Fibroblast of villous mesenchyme (primary cell): ENCODE measurements at regions not wholly inside any gene's neighbourhood (a gene's known extent, or its start where the extent isn't known, plus 50 kb on each side); places are given as distances from the start of the nearest gene placed in this dataset.

ENCODE experiments used
- DNase-seq: peaks from one replicate; pipeline ENCODE4 v3.0.0-alpha.2; 2010; ENCODE audit warnings: low read depth
- H3K4me3 ChIP-seq: 2 replicates; pipeline ENCODE4 v1.5.1; 2011; ENCODE audit warnings: low read depth, mild to moderate bottlenecking, low read length
- TF ChIP-seq, protein P1 (sequence below): IDR thresholded peaks from 2 replicates; pipeline ENCODE4 v1.5.1; 2012; ENCODE audit warnings: low read depth, mild to moderate bottlenecking, low read length; ENCODE audit not compliant: insufficient read depth

DNA sequence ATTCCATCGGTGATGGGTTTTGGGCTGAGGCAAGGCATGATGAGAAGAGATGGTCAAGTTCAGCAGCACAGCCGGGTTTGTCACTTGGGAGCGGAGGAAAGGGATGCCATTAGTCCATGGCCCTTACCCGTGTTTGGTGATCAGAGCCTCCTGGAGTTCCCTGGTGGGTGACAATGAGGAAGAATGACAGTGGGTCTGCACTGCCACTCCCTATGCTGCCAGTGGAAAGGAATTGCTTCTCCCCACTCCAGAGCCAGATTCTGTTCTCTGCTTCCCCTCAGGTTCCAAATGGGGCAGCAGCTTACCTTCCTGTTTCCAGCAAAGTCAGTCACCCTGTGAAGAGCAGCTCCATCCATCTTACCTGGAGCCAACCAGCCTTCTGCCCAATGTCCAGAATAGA lies 393.1 kb downstream of the PTPRU start:
- TF ChIP-seq, protein P1, sequence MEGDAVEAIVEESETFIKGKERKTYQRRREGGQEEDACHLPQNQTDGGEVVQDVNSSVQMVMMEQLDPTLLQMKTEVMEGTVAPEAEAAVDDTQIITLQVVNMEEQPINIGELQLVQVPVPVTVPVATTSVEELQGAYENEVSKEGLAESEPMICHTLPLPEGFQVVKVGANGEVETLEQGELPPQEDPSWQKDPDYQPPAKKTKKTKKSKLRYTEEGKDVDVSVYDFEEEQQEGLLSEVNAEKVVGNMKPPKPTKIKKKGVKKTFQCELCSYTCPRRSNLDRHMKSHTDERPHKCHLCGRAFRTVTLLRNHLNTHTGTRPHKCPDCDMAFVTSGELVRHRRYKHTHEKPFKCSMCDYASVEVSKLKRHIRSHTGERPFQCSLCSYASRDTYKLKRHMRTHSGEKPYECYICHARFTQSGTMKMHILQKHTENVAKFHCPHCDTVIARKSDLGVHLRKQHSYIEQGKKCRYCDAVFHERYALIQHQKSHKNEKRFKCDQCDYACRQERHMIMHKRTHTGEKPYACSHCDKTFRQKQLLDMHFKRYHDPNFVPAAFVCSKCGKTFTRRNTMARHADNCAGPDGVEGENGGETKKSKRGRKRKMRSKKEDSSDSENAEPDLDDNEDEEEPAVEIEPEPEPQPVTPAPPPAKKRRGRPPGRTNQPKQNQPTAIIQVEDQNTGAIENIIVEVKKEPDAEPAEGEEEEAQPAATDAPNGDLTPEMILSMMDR, result no peak
- H3K4me3 ChIP-seq, result no peak overlapping the region
- no peak for DNase-seq

DNA sequence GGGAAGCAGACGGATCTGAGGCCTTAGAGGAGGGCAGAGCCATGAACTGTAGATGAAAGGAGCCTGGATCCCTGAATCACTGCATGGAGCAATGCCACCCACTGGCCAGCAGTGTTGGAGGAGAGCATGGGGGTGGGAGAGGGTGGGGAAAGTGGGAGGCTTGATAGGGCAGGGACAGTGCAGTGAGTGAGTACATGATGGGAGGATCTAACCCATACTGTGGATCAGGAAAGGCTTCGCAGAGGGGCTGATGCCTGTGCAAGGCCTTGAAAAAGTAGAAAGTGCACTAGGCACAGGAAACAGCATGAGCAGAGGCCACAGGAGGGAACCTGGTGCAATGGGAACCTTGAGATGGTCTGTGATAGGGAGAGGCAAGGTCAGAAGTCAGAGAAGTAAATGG lies 391.9 kb downstream of the PTPRU start:
- TF ChIP-seq, protein P1, result no peak
- H3K4me3 ChIP-seq, result no peak overlapping the region
- DNase-seq, result no peak

DNA sequence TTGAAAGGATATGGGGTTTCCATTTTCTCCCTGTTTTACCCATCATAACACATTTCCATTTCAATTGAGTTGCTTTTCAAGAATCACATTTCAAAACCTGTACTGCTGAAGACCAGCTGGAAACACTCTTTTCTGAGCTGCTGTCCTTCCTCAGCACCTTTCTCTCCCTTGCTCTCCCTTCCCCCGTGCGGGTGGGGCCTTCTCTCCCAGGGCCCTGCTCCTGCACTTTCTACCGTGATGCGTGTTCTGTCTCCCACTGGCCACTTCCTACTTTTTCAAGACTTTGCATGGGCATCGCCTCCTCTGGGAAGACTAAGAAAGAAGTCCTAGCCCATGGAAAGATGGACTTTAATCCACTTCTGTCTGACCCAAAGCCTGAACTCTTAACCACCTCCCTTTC lies 390.4 kb downstream of the PTPRU start:
- TF ChIP-seq, protein P1, result no peak
- DNase-seq, result no peak
- H3K4me3 ChIP-seq, result no peak overlapping the region

DNA sequence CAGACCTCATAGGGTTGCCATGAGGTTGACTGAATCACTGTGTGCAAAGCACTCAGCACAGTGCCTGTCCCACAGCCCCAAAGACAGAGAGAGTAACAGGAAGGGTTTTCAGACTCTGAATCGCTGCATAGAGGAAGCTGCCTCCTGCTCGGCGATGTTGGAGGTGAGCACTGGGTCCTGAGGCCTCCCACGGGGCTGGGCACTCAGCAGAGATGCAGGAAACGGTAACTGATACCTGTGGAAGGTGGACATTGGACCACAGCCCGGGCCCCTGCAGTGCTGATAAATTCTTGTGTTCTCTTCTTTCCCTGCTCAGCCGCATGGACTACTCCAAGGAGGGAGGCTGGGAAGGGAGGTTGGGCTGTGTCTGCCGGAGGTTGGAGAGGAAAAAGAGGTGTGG lies 389.7 kb downstream of the PTPRU start:
- TF ChIP-seq, protein P1, result no peak
- H3K4me3 ChIP-seq, result no peak overlapping the region
- no peak for DNase-seq

DNA sequence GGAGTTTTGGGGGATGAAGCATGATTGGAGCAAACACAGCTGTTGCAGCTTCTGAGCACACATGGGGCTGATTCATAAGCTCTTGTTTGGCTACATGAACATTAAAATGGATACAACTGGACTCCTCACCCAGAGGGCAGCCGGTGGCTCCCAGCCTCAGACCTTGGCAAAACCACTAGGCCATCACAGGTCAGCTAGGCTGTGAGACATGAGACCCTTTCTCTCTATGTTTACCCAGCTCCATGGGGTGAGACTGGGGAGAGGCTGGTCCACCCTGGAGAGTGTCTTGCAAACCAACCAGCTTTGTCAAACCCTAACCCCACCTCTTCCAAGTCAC lies 388.7 kb downstream of the PTPRU start:
- TF ChIP-seq, protein P1, result no peak
- H3K4me3 ChIP-seq, result no peak overlapping the region
- DNase-seq, result no peak

DNA sequence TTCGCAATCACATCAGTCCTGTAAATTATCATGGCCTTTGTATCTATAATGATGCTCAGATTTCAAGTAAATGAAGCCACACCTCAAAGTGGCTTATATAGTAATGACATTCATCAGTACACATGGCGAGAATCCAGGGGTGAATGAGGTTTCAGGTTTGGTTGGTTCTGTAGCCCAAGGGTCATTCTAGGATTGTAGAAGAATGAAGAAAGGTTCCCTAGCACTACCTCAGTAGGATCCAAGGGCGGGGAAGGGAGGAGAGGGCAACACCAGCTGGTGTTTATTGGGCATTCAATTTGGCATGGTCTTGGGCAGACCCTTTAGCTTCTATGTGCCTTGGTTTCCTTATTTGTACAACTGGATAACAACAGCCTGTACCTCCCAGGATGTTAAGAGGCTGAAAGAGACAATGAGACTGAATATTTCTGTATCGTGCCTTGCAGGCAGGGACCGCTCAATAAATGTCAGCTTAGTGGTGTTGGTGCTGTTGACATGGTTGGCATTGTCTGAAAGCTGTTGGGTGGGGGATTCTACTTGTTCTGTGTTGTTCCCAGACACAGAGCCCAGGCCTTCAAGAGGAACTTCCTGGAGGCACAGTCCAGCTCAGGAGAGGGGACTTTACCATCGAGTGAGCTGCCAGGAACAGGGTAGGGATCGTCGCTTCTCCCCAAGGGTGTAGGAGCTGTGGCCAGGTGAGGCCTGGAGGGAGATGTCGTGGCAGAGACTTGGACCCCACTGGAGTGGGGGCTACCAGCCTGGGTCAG lies 388.2 kb downstream of the PTPRU start:
- no peak for DNase-seq
- TF ChIP-seq, protein P1, result no peak
- no peak overlapping the region for H3K4me3 ChIP-seq

DNA sequence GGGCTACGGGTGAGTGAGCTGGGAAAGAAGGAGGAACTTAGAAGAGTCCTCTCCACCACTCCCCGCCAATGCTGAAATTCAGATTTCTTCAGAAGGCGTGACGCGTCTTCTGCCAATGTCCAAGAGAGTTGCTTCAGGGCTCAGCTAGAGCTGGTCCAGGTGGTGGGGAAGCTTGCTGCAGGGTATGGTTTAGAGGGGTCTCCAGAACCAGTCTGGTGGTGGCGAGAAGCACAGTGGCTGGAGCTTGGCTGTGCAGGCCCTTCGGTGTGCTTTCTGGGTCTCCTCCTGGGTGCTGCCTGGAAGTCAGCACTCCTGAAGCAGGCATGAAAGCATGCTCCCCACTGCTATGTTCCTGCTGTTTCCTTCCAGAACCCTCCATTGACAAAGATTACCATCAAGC lies 387.2 kb downstream of the PTPRU start:
- no peak overlapping the region for H3K4me3 ChIP-seq
- TF ChIP-seq, protein P1, result no peak
- DNase-seq, result no peak
